Osteoblast (primary cell): ENCODE measurements at regions not wholly inside any gene's neighbourhood (a gene's known extent, or its start where the extent isn't known, plus 50 kb on each side); places are given as distances from the start of the nearest gene placed in this dataset.

ENCODE experiments used
- DNase-seq: peaks from one replicate; pipeline ENCODE4 v3.0.0; 2011; ENCODE audit warnings: low spot score, mixed read lengths; ENCODE audit not compliant: insufficient read length; ENCODE audit errors: missing footprints
- H2AFZ ChIP-seq: 2 replicates; pipeline ENCODE4 v1.6.0; 2011; ENCODE audit warnings: mild to moderate bottlenecking, low read length
- H3K27ac ChIP-seq: 2 replicates; pipeline ENCODE4 v1.5.1; 2011; ENCODE audit warnings: mild to moderate bottlenecking, low read depth, low read length, moderate library complexity
- H3K27me3 ChIP-seq: 2 replicates; pipeline ENCODE4 v1.6.0; 2012; ENCODE audit warnings: mild to moderate bottlenecking, control low read depth, inconsistent platforms, low read length, moderate library complexity; ENCODE audit not compliant: insufficient read depth
- H3K36me3 ChIP-seq: 2 replicates; pipeline ENCODE4 v1.5.1; 2011; ENCODE audit warnings: mild to moderate bottlenecking, low read length, control low read depth, moderate library complexity; ENCODE audit not compliant: insufficient read depth
- H3K4me1 ChIP-seq: 2 replicates; pipeline ENCODE4 v1.5.1; 2011; ENCODE audit warnings: mild to moderate bottlenecking, low read length, control low read depth, moderate library complexity; ENCODE audit not compliant: insufficient read depth
- H3K4me2 ChIP-seq: 2 replicates; pipeline ENCODE4 v1.6.0; 2011; ENCODE audit warnings: mild to moderate bottlenecking, low read length; ENCODE audit not compliant: insufficient read depth
- H3K4me3 ChIP-seq: fragments of 200-600 bp; sonication (generic); 3 replicates; pipeline ENCODE4 v1.5.1; 2012; ENCODE audit warnings: mild to moderate bottlenecking, low read length, inconsistent platforms; ENCODE audit not compliant: insufficient read depth
- H3K79me2 ChIP-seq: 2 replicates; pipeline ENCODE4 v1.6.0; 2012; ENCODE audit warnings: mild to moderate bottlenecking, low read length, control low read depth, inconsistent platforms; ENCODE audit not compliant: insufficient read depth
- H3K9me3 ChIP-seq: 2 replicates; pipeline ENCODE4 v1.5.1; 2011; ENCODE audit warnings: low read depth, low read length, control low read depth
- H4K20me1 ChIP-seq: 2 replicates; pipeline ENCODE4 v1.6.0; 2012; ENCODE audit warnings: mild to moderate bottlenecking, low read length, control low read depth; ENCODE audit not compliant: insufficient read depth
- CTCF ChIP-seq: IDR thresholded peaks from 2 replicates; pipeline ENCODE4 v1.5.1; 2011; ENCODE audit warnings: mild to moderate bottlenecking, low read depth, low read length, moderate library complexity; ENCODE audit errors: extremely low read depth

- no peaks in the 10 kb centered on the region for H3K36me3 ChIP-seq
- no peak for DNase-seq
- H3K9me3 ChIP-seq, result peaks cover 4% of the 10 kb centered on the region
- no peak overlapping the region for H3K27ac ChIP-seq
- TF ChIP-seq CTCF, result no peak
- H3K4me2 ChIP-seq, result no peak overlapping the region
- no peaks in the 10 kb centered on the region for H3K27me3 ChIP-seq
- no peak overlapping the region for H2AFZ ChIP-seq
- no peak overlapping the region for H3K4me3 ChIP-seq
- H3K79me2 ChIP-seq, result no peaks in the 10 kb centered on the region
- H3K4me1 ChIP-seq, result no peaks in the 10 kb centered on the region
- H4K20me1 ChIP-seq, result no peaks in the 10 kb centered on the region
Measured at GRCh38 chr10:55277549-55277948, 476.5 kb upstream of the PCDH15 start.

DNA sequence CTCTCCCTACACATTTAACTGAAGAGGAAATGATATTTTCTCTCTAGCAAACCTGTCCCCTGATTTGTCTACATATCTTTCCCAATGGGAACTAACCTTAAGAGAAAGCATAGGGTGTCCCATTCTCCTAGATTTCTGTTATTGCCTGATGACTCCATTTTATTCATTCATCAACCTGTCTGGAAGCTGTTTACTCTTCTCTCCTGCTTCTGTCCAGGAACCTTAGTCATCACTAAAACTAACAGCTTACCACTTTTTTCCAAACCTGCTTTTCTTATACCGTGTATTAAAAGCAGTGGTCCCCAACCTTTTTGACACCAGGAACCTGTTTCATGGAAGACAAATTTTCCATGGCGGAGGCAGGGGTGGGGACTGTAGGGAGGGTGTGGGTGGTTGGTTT lies 473.3 kb upstream of the PCDH15 start:
- Histone ChIP-seq H3K27ac (no peak overlapping the region), H3K36me3 (no peaks in the 10 kb centered on the region), H3K4me2 (no peak overlapping the region), H2AFZ (no peak overlapping the region), H3K4me1 (no peaks in the 10 kb centered on the region), H3K4me3 (no peak overlapping the region), H3K79me2 (no peaks in the 10 kb centered on the region), H4K20me1 (no peaks in the 10 kb centered on the region), H3K9me3 (peaks cover 4% of the 10 kb centered on the region), H3K27me3 (no peaks in the 10 kb centered on the region)
- no peak for DNase-seq
- no peak for TF ChIP-seq CTCF

GRCh38 chr10:55273946-55274345 lies 472.9 kb upstream of the PCDH15 start:
- Histone ChIP-seq H3K36me3 (no peaks in the 10 kb centered on the region), H3K4me1 (no peaks in the 10 kb centered on the region), H3K79me2 (no peaks in the 10 kb centered on the region), H3K4me3 (no peak overlapping the region), H3K27me3 (no peaks in the 10 kb centered on the region), H3K4me2 (no peak overlapping the region), H3K9me3 (peaks cover 4% of the 10 kb centered on the region), H4K20me1 (no peaks in the 10 kb centered on the region), H2AFZ (no peak overlapping the region), H3K27ac (no peak overlapping the region)
- DNase-seq, result no peak
- TF ChIP-seq CTCF, result no peak

- Histone ChIP-seq H3K36me3 (no peaks in the 10 kb centered on the region), H3K4me3 (no peak overlapping the region), H3K27ac (no peak overlapping the region), H3K4me1 (no peaks in the 10 kb centered on the region), H3K79me2 (no peaks in the 10 kb centered on the region), H3K9me3 (peaks cover 4% of the 10 kb centered on the region), H3K4me2 (no peak overlapping the region), H4K20me1 (no peaks in the 10 kb centered on the region), H2AFZ (no peak overlapping the region), H3K27me3 (no peaks in the 10 kb centered on the region)
- TF ChIP-seq CTCF, result no peak
- DNase-seq, result no peak
Measured at GRCh38 chr10:55272886-55273285, 471.9 kb upstream of the PCDH15 start.
